ENCODE measurements at regions not wholly inside any gene's neighbourhood (a gene's known extent, or its start where the extent isn't known, plus 50 kb on each side); places are given as distances from the start of the nearest gene placed in this dataset.

DNA sequence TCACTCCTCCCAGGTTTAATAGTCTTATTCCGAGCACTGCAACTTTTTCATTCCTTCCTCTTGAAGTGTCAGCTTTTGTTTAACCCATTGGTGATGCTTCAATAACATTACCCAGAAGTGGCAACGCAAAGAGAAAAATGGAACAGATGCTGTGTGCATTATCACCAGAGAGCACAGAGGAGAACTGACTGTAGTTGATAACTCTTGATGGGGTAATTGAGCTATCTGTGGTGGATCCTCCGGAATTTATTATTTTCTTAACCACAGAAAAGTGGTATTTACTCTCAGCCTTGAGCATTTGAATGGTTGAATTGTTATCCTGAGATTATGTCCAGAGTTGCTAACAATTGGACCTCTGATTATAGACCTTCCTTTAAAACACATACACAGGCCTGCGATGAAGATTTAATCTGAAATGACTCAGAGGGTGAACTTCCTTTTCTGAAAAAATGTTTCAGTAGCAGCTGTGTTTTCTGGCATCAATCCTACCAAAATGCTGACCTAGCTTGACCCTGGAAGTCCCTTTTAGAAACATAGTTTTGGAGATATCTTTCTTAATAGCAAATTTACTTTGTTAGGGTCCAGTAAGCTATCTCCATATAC, 1584.4 kb upstream of the LRRTM3 start:
- no peak overlapping the region for H3K23ac ChIP-seq (ENCODE audit: low read length in 2 of 2)
- H4K8ac ChIP-seq (ENCODE audit: low read length) = no peak overlapping the region
- H2AK5ac ChIP-seq (ENCODE audit: low read length, severe bottlenecking) = no peak overlapping the region
- H3K4me3 ChIP-seq (ENCODE audit: insufficient read depth in 1 of 2, low read depth in 1 of 2, low read length in 2 of 2) = no peak overlapping the region
- no peaks in the 10 kb centered on the region for H3K27me3 ChIP-seq (ENCODE audit: control insufficient read depth in 1 of 2, insufficient read depth in 1 of 2, low read length in 2 of 2)
- peak overlapping the region; percentile 55 for H3K27ac ChIP-seq (ENCODE audit: low read length, poor library complexity, severe bottlenecking)
- no peak overlapping the region for H2AFZ ChIP-seq (ENCODE audit: low read depth, low read length)
- no peak overlapping the region for H4K91ac ChIP-seq (ENCODE audit: low read length)
- H2BK15ac ChIP-seq (ENCODE audit: low read depth, poor library complexity, severe bottlenecking) = no peak overlapping the region
- H2BK120ac ChIP-seq (ENCODE audit: low read depth, low read length) = no peak overlapping the region
- H3K4me2 ChIP-seq (ENCODE audit: low read length, poor library complexity, severe bottlenecking) = no peak overlapping the region
- peaks cover 1% of the 10 kb centered on the region for H3K4me1 ChIP-seq (ENCODE audit: control insufficient read depth, insufficient read depth, low read depth, low read length)
- H3K18ac ChIP-seq (ENCODE audit: low read depth in 1 of 2, low read length in 2 of 2) = no peak overlapping the region
- 3% methylated on average over 2 of the region's 4 CpGs for WGBS
- H3K4ac ChIP-seq (ENCODE audit: low read depth in 1 of 2, low read length in 2 of 2) = no peak overlapping the region
- peak; percentile 42 for DNase-seq
- H2BK5ac ChIP-seq (ENCODE audit: low read depth, low read length, poor library complexity, severe bottlenecking) = no peak overlapping the region
- no peaks in the 10 kb centered on the region for H3K9me3 ChIP-seq (ENCODE audit: control insufficient read depth, low read length)
- H3K36me3 ChIP-seq (ENCODE audit: control insufficient read depth in 1 of 2, insufficient read depth in 2 of 2, low read depth in 1 of 2, low read length in 2 of 2) = no peaks in the 10 kb centered on the region
- H2BK12ac ChIP-seq (ENCODE audit: low read length in 2 of 2) = no peak overlapping the region
- H3K79me1 ChIP-seq (replicated peaks; ENCODE audit: low read length, poor library complexity, severe bottlenecking) = no peaks in the 10 kb centered on the region
- H3K9ac ChIP-seq (ENCODE audit: low read length) = no peak overlapping the region
- no peak overlapping the region for H3K14ac ChIP-seq (ENCODE audit: low read length in 2 of 2)

DNA sequence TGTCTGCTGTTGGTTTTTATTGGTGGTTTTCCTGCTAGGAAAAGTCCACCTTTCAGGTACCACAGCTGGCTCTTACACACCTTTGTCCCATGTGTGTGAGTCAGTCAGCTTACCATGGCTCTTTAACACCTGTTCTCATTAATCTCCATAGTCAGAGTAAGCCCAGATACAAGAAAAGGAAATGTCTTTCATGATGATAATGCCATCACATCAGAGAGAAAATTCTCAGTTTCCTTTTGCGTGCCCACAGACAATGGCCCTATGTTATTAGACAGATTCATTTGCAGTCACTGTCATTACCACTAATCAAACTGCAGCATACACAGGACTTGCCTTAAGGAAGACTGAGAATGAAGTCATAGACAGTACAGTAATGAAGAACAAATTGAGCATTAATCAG, 1583.6 kb upstream of the LRRTM3 start:
- peak overlapping the region in 1 of 2 experiments; percentile 82 for H2BK12ac ChIP-seq (ENCODE audit: low read length in 2 of 2)
- peak overlapping the region; percentile 93 for H2AK5ac ChIP-seq (ENCODE audit: low read length, severe bottlenecking)
- H4K91ac ChIP-seq (ENCODE audit: low read length) = no peak overlapping the region
- no peak overlapping the region for H2AFZ ChIP-seq (ENCODE audit: low read depth, low read length)
- H2BK15ac ChIP-seq (ENCODE audit: low read depth, poor library complexity, severe bottlenecking) = no peak overlapping the region
- H4K8ac ChIP-seq (ENCODE audit: low read length) = no peak overlapping the region
- H2BK120ac ChIP-seq (ENCODE audit: low read depth, low read length) = no peak overlapping the region
- no peak for DNase-seq
- no peak overlapping the region for H2BK5ac ChIP-seq (ENCODE audit: low read depth, low read length, poor library complexity, severe bottlenecking)
- no peak overlapping the region for H3K9ac ChIP-seq (ENCODE audit: low read length)
- H3K36me3 ChIP-seq (ENCODE audit: control insufficient read depth in 1 of 2, insufficient read depth in 2 of 2, low read depth in 1 of 2, low read length in 2 of 2) = no peaks in the 10 kb centered on the region
- H3K18ac ChIP-seq (ENCODE audit: low read depth in 1 of 2, low read length in 2 of 2) = peak overlapping the region; percentile 21 to 39
- H3K14ac ChIP-seq (ENCODE audit: low read length in 2 of 2) = no peak overlapping the region
- peak overlapping the region in 1 of 2 experiments; percentile 41 for H3K4ac ChIP-seq (ENCODE audit: low read depth in 1 of 2, low read length in 2 of 2)
- H3K27me3 ChIP-seq (ENCODE audit: control insufficient read depth in 1 of 2, insufficient read depth in 1 of 2, low read length in 2 of 2) = no peaks in the 10 kb centered on the region
- H3K79me1 ChIP-seq (replicated peaks; ENCODE audit: low read length, poor library complexity, severe bottlenecking) = no peaks in the 10 kb centered on the region
- peaks cover 1% of the 10 kb centered on the region for H3K4me1 ChIP-seq (ENCODE audit: control insufficient read depth, insufficient read depth, low read depth, low read length)
- peak overlapping the region; percentile 12 for H3K27ac ChIP-seq (ENCODE audit: low read length, poor library complexity, severe bottlenecking)
- H3K4me3 ChIP-seq (ENCODE audit: insufficient read depth in 1 of 2, low read depth in 1 of 2, low read length in 2 of 2) = no peak overlapping the region
- H3K9me3 ChIP-seq (ENCODE audit: control insufficient read depth, low read length) = no peaks in the 10 kb centered on the region
- no peak overlapping the region for H3K23ac ChIP-seq (ENCODE audit: low read length in 2 of 2)
- H3K4me2 ChIP-seq (ENCODE audit: low read length, poor library complexity, severe bottlenecking) = no peak overlapping the region
- 75% methylated on average over 1 of the region's 1 CpG for WGBS

DNA sequence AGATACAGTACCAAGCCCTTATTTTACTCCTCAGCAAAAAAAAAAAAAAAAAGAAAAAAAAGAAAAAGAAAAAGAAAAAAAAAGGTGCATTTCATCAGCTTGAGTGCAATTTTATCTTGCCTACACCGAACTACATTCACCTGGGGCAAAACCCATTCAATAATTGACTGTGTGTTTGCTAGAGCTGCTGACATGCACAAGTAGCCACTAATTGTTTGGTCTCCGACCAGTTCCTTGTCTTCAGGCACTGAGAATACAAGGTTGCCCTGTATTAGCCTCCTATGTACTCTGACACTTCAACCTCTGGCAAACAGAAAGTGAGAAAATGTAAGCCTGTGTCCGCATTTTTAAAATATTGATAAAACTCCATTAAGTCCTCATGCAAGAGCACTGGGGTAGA, 1579.4 kb upstream of the LRRTM3 start:
- H3K27ac ChIP-seq (ENCODE audit: low read length, poor library complexity, severe bottlenecking) = no peak overlapping the region
- H2BK5ac ChIP-seq (ENCODE audit: low read depth, low read length, poor library complexity, severe bottlenecking) = no peak overlapping the region
- no peaks in the 10 kb centered on the region for H3K27me3 ChIP-seq (ENCODE audit: control insufficient read depth in 1 of 2, insufficient read depth in 1 of 2, low read length in 2 of 2)
- H3K14ac ChIP-seq (ENCODE audit: low read length in 2 of 2) = no peak overlapping the region
- no peaks in the 10 kb centered on the region for H3K36me3 ChIP-seq (ENCODE audit: control insufficient read depth in 1 of 2, insufficient read depth in 2 of 2, low read depth in 1 of 2, low read length in 2 of 2)
- no peaks in the 10 kb centered on the region for H3K79me1 ChIP-seq (replicated peaks; ENCODE audit: low read length, poor library complexity, severe bottlenecking)
- no peak overlapping the region for H3K9ac ChIP-seq (ENCODE audit: low read length)
- no peak overlapping the region for H2BK120ac ChIP-seq (ENCODE audit: low read depth, low read length)
- no peak overlapping the region for H3K23ac ChIP-seq (ENCODE audit: low read length in 2 of 2)
- H2BK12ac ChIP-seq (ENCODE audit: low read length in 2 of 2) = no peak overlapping the region
- no peak for DNase-seq
- no peak overlapping the region for H3K4me3 ChIP-seq (ENCODE audit: insufficient read depth in 1 of 2, low read depth in 1 of 2, low read length in 2 of 2)
- no peak overlapping the region for H2AFZ ChIP-seq (ENCODE audit: low read depth, low read length)
- H3K18ac ChIP-seq (ENCODE audit: low read depth in 1 of 2, low read length in 2 of 2) = no peak overlapping the region
- H3K9me3 ChIP-seq (ENCODE audit: control insufficient read depth, low read length) = no peaks in the 10 kb centered on the region
- no peak overlapping the region for H3K4ac ChIP-seq (ENCODE audit: low read depth in 1 of 2, low read length in 2 of 2)
- no peak overlapping the region for H4K91ac ChIP-seq (ENCODE audit: low read length)
- no peak overlapping the region for H2BK15ac ChIP-seq (ENCODE audit: low read depth, poor library complexity, severe bottlenecking)
- WGBS = 93% methylated on average over 3 of the region's 3 CpGs
- no peak overlapping the region for H2AK5ac ChIP-seq (ENCODE audit: low read length, severe bottlenecking)
- no peak overlapping the region for H3K4me2 ChIP-seq (ENCODE audit: low read length, poor library complexity, severe bottlenecking)
- peaks cover 1% of the 10 kb centered on the region for H3K4me1 ChIP-seq (ENCODE audit: control insufficient read depth, insufficient read depth, low read depth, low read length)
- H4K8ac ChIP-seq (ENCODE audit: low read length) = no peak overlapping the region

DNA sequence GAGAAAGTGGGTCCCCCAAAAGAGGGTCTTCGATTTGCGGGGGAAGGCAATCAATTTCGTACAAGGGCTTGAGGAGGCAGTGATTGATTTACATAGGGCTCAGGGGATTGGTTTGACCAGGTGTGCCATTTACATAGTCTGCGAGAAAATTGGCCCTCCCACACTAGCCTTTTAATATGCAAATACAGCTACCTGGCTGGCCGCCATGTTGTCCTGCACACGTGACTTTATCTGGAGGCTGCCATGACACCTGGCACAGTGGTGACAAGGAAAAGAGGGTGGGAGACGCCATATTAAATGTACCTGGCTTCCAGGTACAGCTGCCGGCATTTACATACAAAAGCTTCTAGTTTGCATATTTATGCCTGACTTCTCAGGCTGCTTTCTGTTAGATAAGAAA, 1577.2 kb upstream of the LRRTM3 start:
- Histone ChIP-seq H3K4me1 (ENCODE audit: control insufficient read depth, insufficient read depth, low read depth, low read length) (no peaks in the 10 kb centered on the region), H2BK5ac (ENCODE audit: low read depth, low read length, poor library complexity, severe bottlenecking) (no peak overlapping the region), H3K4me3 (ENCODE audit: insufficient read depth in 1 of 2, low read depth in 1 of 2, low read length in 2 of 2) (no peak overlapping the region), H3K4me2 (ENCODE audit: low read length, poor library complexity, severe bottlenecking) (no peak overlapping the region), H3K27me3 (ENCODE audit: control insufficient read depth in 1 of 2, insufficient read depth in 1 of 2, low read length in 2 of 2) (no peaks in the 10 kb centered on the region), H3K4ac (ENCODE audit: low read depth in 1 of 2, low read length in 2 of 2) (no peak overlapping the region), H3K36me3 (ENCODE audit: control insufficient read depth in 1 of 2, insufficient read depth in 2 of 2, low read depth in 1 of 2, low read length in 2 of 2) (no peaks in the 10 kb centered on the region), H3K79me1 (replicated peaks; ENCODE audit: low read length, poor library complexity, severe bottlenecking) (no peaks in the 10 kb centered on the region), H2AK5ac (ENCODE audit: low read length, severe bottlenecking) (no peak overlapping the region), H4K8ac (ENCODE audit: low read length) (no peak overlapping the region), H3K27ac (ENCODE audit: low read length, poor library complexity, severe bottlenecking) (no peak overlapping the region), H3K23ac (ENCODE audit: low read length in 2 of 2) (no peak overlapping the region), H2BK120ac (ENCODE audit: low read depth, low read length) (no peak overlapping the region), H3K9me3 (ENCODE audit: control insufficient read depth, low read length) (no peaks in the 10 kb centered on the region), H3K18ac (ENCODE audit: low read depth in 1 of 2, low read length in 2 of 2) (no peak overlapping the region), H3K14ac (ENCODE audit: low read length in 2 of 2) (no peak overlapping the region), H2BK15ac (ENCODE audit: low read depth, poor library complexity, severe bottlenecking) (no peak overlapping the region), H3K9ac (ENCODE audit: low read length) (no peak overlapping the region), H2AFZ (ENCODE audit: low read depth, low read length) (no peak overlapping the region), H2BK12ac (ENCODE audit: low read length in 2 of 2) (no peak overlapping the region), H4K91ac (ENCODE audit: low read length) (no peak overlapping the region)
- no peak for DNase-seq
- 86% methylated on average over 6 of the region's 8 CpGs for WGBS

All from mesenchymal stem cell (in vitro differentiated cells and primary cell).